Loucy (cell line): ENCODE measurements at regions not wholly inside any gene's neighbourhood (a gene's known extent, or its start where the extent isn't known, plus 50 kb on each side); places are given as distances from the start of the nearest gene placed in this dataset.

Source experiments
- H2AFZ ChIP-seq: fragments of 200-600 bp; sonication (generic); 2 replicates; pipeline ENCODE4 v1.6.0; 2016; ENCODE audit warnings: antibody characterized with exemption, mild to moderate bottlenecking, low read length, moderate library complexity
- H3F3A ChIP-seq: fragments of 200-600 bp; 2 replicates; pipeline ENCODE4 v1.6.0; 2016; ENCODE audit warnings: antibody characterized with exemption, low read depth, mild to moderate bottlenecking
- H3K27me3 ChIP-seq: fragments of 200-600 bp; sonication (generic); 2 replicates; pipeline ENCODE4 v1.6.1; 2014; ENCODE audit warnings: low read length, mild to moderate bottlenecking; ENCODE audit not compliant: insufficient read depth, poor library complexity, severe bottlenecking
- H3K36me3 ChIP-seq: fragments of 200-600 bp; sonication (generic); 2 replicates; pipeline ENCODE4 v1.6.1; 2016; ENCODE audit warnings: low read length; ENCODE audit not compliant: insufficient read depth
- H3K4me1 ChIP-seq: fragments of 200-600 bp; sonication (generic); 2 replicates; pipeline ENCODE4 v1.5.1; 2014; ENCODE audit warnings: low read length, mild to moderate bottlenecking; ENCODE audit not compliant: insufficient read depth, poor library complexity, severe bottlenecking
- H3K4me2 ChIP-seq: fragments of 200-600 bp; sonication (generic); 2 replicates; pipeline ENCODE4 v1.6.0; 2014; ENCODE audit warnings: antibody characterized with exemption, low read length, low read depth, mild to moderate bottlenecking; ENCODE audit not compliant: poor library complexity, severe bottlenecking
- H3K4me3 ChIP-seq: fragments of 200-600 bp; sonication (generic); 2 replicates; pipeline ENCODE4 v1.5.1; 2014; ENCODE audit warnings: low read length, mild to moderate bottlenecking, mixed read lengths; ENCODE audit not compliant: poor library complexity, severe bottlenecking
- H3K79me2 ChIP-seq: fragments of 200-600 bp; sonication (generic); 2 replicates; pipeline ENCODE4 v1.6.1; 2014; ENCODE audit warnings: low read length; ENCODE audit not compliant: insufficient read depth
- H3K9ac ChIP-seq: fragments of 200-600 bp; sonication (generic); 2 replicates; pipeline ENCODE4 v1.6.0; 2014; ENCODE audit warnings: mild to moderate bottlenecking, low read depth, low read length, moderate library complexity; ENCODE audit not compliant: poor library complexity, severe bottlenecking
- H3K9me2 ChIP-seq: fragments of 200-600 bp; sonication (generic); replicated peaks from 2 replicates; pipeline ENCODE4 v1.6.1; 2016; ENCODE audit warnings: low read depth, low read length, mixed read lengths
- H3K9me3 ChIP-seq: fragments of 200-600 bp; sonication (generic); 2 replicates; pipeline ENCODE4 v1.6.1; 2014; ENCODE audit warnings: mild to moderate bottlenecking, antibody characterized with exemption, low read length, low read depth; ENCODE audit not compliant: insufficient read depth
- H4K20me1 ChIP-seq: fragments of 200-600 bp; sonication (generic); 2 replicates; pipeline ENCODE4 v1.6.0; 2014; ENCODE audit warnings: antibody characterized with exemption, low read length, mild to moderate bottlenecking; ENCODE audit not compliant: insufficient read depth, poor library complexity, severe bottlenecking
- CTCF ChIP-seq: fragments of 200-600 bp; sonication (generic); conservative IDR thresholded peaks from 2 replicates; pipeline ENCODE4 v1.5.1; 2014; ENCODE audit warnings: mild to moderate bottlenecking, antibody characterized with exemption, low read length
- EZH2phosphoT487 ChIP-seq: fragments of 200-600 bp; IDR thresholded peaks from 2 replicates; pipeline ENCODE4 v1.6.1; 2018; ENCODE audit warnings: antibody characterized with exemption, mild to moderate bottlenecking, moderate library complexity, borderline replicate concordance

DNA sequence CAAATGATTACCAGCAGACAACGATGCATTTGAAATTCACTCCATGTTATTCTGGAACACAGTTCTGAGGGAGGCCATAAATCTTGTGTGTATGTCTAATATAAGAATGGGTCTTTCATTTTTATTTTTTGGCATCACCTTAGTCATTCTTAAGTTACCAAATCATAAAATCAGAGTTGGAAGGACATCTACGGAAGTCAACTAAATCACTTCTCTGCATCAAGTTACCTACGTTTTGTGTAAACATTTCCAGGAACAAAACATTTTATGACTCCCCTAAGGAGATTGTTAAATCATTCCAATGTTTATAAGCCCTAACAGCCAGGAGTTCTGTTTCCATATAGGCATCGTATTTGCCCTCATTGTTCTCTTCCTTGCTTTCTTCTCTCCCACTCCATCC is 378.2 kb downstream of the FAM170A start:
- Histone ChIP-seq H3K4me1 (no peaks in the 10 kb centered on the region), H3K36me3 (no peaks in the 10 kb centered on the region), H3K9ac (no peak overlapping the region), H3K4me2 (no peak overlapping the region), H3F3A (no peaks in the 10 kb centered on the region), H3K27me3 (no peaks in the 10 kb centered on the region), H2AFZ (no peak overlapping the region), H3K79me2 (no peaks in the 10 kb centered on the region), H3K9me2 (no peaks in the 10 kb centered on the region), H3K4me3 (no peak overlapping the region), H3K9me3 (no peaks in the 10 kb centered on the region), H4K20me1 (no peaks in the 10 kb centered on the region)
- no peak for TF ChIP-seq CTCF
- no peak for TF ChIP-seq EZH2phosphoT487

DNA sequence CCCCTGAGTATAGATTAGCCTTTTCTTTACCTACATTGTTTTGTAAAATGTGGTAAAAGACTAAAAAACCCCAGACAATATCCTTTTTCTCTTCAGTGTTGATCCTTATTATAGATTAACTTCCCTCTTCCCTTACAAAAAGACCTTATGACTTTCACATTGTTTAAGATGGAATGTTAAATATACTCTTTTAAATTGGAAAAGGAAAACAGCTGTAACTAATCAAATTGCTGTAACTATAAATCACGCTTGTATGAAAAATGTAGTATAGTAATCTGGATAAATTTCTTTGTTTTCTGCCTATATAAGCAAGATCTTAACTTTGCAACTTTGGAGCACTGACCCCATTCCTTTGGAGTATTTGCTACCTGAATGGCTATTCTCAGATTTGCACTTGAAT is 383.1 kb downstream of the FAM170A start:
- no peak for TF ChIP-seq EZH2phosphoT487
- TF ChIP-seq CTCF, result no peak
- Histone ChIP-seq H2AFZ (no peak overlapping the region), H4K20me1 (no peaks in the 10 kb centered on the region), H3K9ac (no peak overlapping the region), H3K4me1 (no peaks in the 10 kb centered on the region), H3K4me2 (no peak overlapping the region), H3K9me3 (no peaks in the 10 kb centered on the region), H3K27me3 (no peaks in the 10 kb centered on the region), H3F3A (no peaks in the 10 kb centered on the region), H3K4me3 (no peak overlapping the region), H3K36me3 (no peaks in the 10 kb centered on the region), H3K79me2 (no peaks in the 10 kb centered on the region), H3K9me2 (no peaks in the 10 kb centered on the region)

DNA sequence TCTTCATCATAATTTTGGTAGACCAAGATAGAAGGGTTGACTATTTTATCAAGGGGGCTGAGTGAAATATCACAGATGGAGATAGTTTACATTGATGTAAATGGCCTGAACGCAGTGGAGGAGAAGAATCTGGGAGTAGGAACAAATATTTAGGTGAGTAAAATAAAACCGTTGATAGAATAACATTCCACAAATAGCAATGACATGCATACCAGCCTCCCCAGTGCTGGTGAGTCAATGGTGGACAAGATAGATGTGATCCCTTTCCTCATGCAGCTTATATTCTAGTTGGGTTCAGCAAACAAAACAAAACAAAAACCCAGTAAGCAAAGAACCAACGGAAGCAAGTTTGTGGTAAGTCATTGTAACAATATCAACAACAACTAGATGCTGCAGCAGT is 385.2 kb downstream of the FAM170A start:
- H3K4me3 ChIP-seq, result no peak overlapping the region
- H4K20me1 ChIP-seq, result no peaks in the 10 kb centered on the region
- no peak overlapping the region for H3K4me2 ChIP-seq
- H3K9ac ChIP-seq, result no peak overlapping the region
- no peaks in the 10 kb centered on the region for H3K9me2 ChIP-seq
- H2AFZ ChIP-seq, result no peak overlapping the region
- no peak for TF ChIP-seq EZH2phosphoT487
- TF ChIP-seq CTCF, result no peak
- no peaks in the 10 kb centered on the region for H3K79me2 ChIP-seq
- H3K36me3 ChIP-seq, result no peaks in the 10 kb centered on the region
- H3F3A ChIP-seq, result no peaks in the 10 kb centered on the region
- no peaks in the 10 kb centered on the region for H3K4me1 ChIP-seq
- no peaks in the 10 kb centered on the region for H3K9me3 ChIP-seq
- H3K27me3 ChIP-seq, result no peaks in the 10 kb centered on the region
